ENCODE measurements at regions not wholly inside any gene's neighbourhood (a gene's known extent, or its start where the extent isn't known, plus 50 kb on each side); places are given as distances from the start of the nearest gene placed in this dataset.

- ATAC-seq: no peak
These were observed 219.3 kb upstream of the EEA1 start for GRCh38 chr12:93148412-93148811.

GRCh38 chr12:93149229-93149628 is 220.1 kb upstream of the EEA1 start:
- H3K4me3 Mint-ChIP-seq: no peak overlapping the region
- no peaks in the 10 kb centered on the region for H3K4me1 Mint-ChIP-seq
- no peaks in the 10 kb centered on the region for H3K36me3 Mint-ChIP-seq
- H3K27ac Mint-ChIP-seq: no peak overlapping the region
- CTCF ChIA-PET: no interaction called here
- ATAC-seq (no peak), DNase-seq (no peak)
- H3K9me3 Mint-ChIP-seq (ENCODE audit: low read depth): no peaks in the 10 kb centered on the region
- peaks cover 8% of the 10 kb centered on the region for H3K27me3 Mint-ChIP-seq

More at GRCh38 chr12:93148412-93148811, 219.3 kb upstream of the EEA1 start:
- Mint-ChIP-seq H3K4me1 (no peaks in the 10 kb centered on the region), H3K36me3 (no peaks in the 10 kb centered on the region), H3K27ac (no peak overlapping the region), H3K4me3 (no peak overlapping the region), H3K27me3 (peaks cover 11% of the 10 kb centered on the region), H3K9me3 (ENCODE audit: low read depth) (no peaks in the 10 kb centered on the region)
- no peak for DNase-seq
- CTCF ChIA-PET: no interaction called here

- CTCF ChIA-PET: interaction anchor here (0.6 kb wide), 1 partner anchor 34 kb away, joined by 3 read pairs; no protein-coding TSS in a partner anchor
- DNase-seq (no peak), ATAC-seq (no peak)
- Mint-ChIP-seq H3K4me1 (no peaks in the 10 kb centered on the region), H3K4me3 (no peak overlapping the region), H3K27ac (no peak overlapping the region), H3K9me3 (ENCODE audit: low read depth) (no peaks in the 10 kb centered on the region), H3K36me3 (no peaks in the 10 kb centered on the region), H3K27me3 (peaks cover 6% of the 10 kb centered on the region)
These were observed 222.1 kb upstream of the EEA1 start for GRCh38 chr12:93151079-93151762.

GRCh38 chr12:93152617-93153016 is 223.5 kb upstream of the EEA1 start:
- H3K36me3 Mint-ChIP-seq: no peaks in the 10 kb centered on the region
- no peak overlapping the region for H3K4me3 Mint-ChIP-seq
- no peaks in the 10 kb centered on the region for H3K9me3 Mint-ChIP-seq (ENCODE audit: low read depth)
- no peaks in the 10 kb centered on the region for H3K4me1 Mint-ChIP-seq
- ATAC-seq (no peak), DNase-seq (no peak)
- H3K27me3 Mint-ChIP-seq: peaks cover 6% of the 10 kb centered on the region
- CTCF ChIA-PET: interaction anchor here (0.7 kb wide), 1 partner anchor 77 kb away, joined by 4 read pairs; no protein-coding TSS in a partner anchor
- H3K27ac Mint-ChIP-seq: no peak overlapping the region

- Mint-ChIP-seq H3K4me1 (no peaks in the 10 kb centered on the region), H3K9me3 (ENCODE audit: low read depth) (peaks cover 2% of the 10 kb centered on the region), H3K27ac (no peak overlapping the region), H3K4me3 (no peak overlapping the region), H3K27me3 (peaks cover 7% of the 10 kb centered on the region), H3K36me3 (no peaks in the 10 kb centered on the region)
- DNase-seq (no peak), ATAC-seq (no peak)
- CTCF ChIA-PET: no interaction called here
These were observed 224.2 kb upstream of the EEA1 start for GRCh38 chr12:93153321-93153720.

- ATAC-seq (no peak), DNase-seq (no peak)
- peaks cover 2% of the 10 kb centered on the region for H3K9me3 Mint-ChIP-seq (ENCODE audit: low read depth)
- H3K36me3 Mint-ChIP-seq: no peaks in the 10 kb centered on the region
- H3K27ac Mint-ChIP-seq: no peak overlapping the region
- peaks cover 7% of the 10 kb centered on the region for H3K27me3 Mint-ChIP-seq
- H3K4me1 Mint-ChIP-seq: no peaks in the 10 kb centered on the region
- H3K4me3 Mint-ChIP-seq: no peak overlapping the region
- CTCF ChIA-PET: no interaction called here
These were observed 223.5 kb upstream of the NUDT4 start for GRCh38 chr12:93154096-93154728.

- Mint-ChIP-seq H3K9me3 (ENCODE audit: low read depth) (peaks cover 2% of the 10 kb centered on the region), H3K27ac (no peak overlapping the region), H3K4me3 (no peak overlapping the region), H3K27me3 (peaks cover 10% of the 10 kb centered on the region), H3K36me3 (no peaks in the 10 kb centered on the region), H3K4me1 (no peaks in the 10 kb centered on the region)
- DNase-seq: no peak
- CTCF ChIA-PET: no interaction called here
- no peak for ATAC-seq
These were observed 222.8 kb upstream of the NUDT4 start for GRCh38 chr12:93154753-93155480.

- no peak for ATAC-seq
- Mint-ChIP-seq H3K36me3 (no peaks in the 10 kb centered on the region), H3K27me3 (peaks cover 15% of the 10 kb centered on the region), H3K27ac (no peak overlapping the region), H3K4me3 (no peak overlapping the region), H3K9me3 (ENCODE audit: low read depth) (peaks cover 2% of the 10 kb centered on the region), H3K4me1 (no peaks in the 10 kb centered on the region)
- DNase-seq: no peak
- CTCF ChIA-PET: no interaction called here
These were observed 221.5 kb upstream of the NUDT4 start for GRCh38 chr12:93156086-93156716.

GRCh38 chr12:93157279-93157678 is 220.4 kb upstream of the NUDT4 start:
- no peak overlapping the region for H3K4me3 Mint-ChIP-seq
- no peak overlapping the region for H3K27ac Mint-ChIP-seq
- CTCF ChIA-PET: no interaction called here
- no peak for ATAC-seq
- H3K4me1 Mint-ChIP-seq: no peaks in the 10 kb centered on the region
- DNase-seq: no peak
- H3K36me3 Mint-ChIP-seq: no peaks in the 10 kb centered on the region
- H3K9me3 Mint-ChIP-seq (ENCODE audit: low read depth): peaks cover 2% of the 10 kb centered on the region
- H3K27me3 Mint-ChIP-seq: peaks cover 14% of the 10 kb centered on the region

GRCh38 chr12:93158065-93158843 is 219.5 kb upstream of the NUDT4 start:
- H3K27me3 Mint-ChIP-seq: peaks cover 11% of the 10 kb centered on the region
- CTCF ChIA-PET: no interaction called here

GRCh38 chr12:93163260-93164036 is 214.3 kb upstream of the NUDT4 start:
- H3K27ac Mint-ChIP-seq: no peak overlapping the region
- CTCF ChIA-PET: no interaction called here
- H3K4me1 Mint-ChIP-seq: peaks cover 7% of the 10 kb centered on the region
- no peaks in the 10 kb centered on the region for H3K9me3 Mint-ChIP-seq (ENCODE audit: low read depth)
- ATAC-seq (no peak), DNase-seq (no peak)
- peaks cover 19% of the 10 kb centered on the region for H3K27me3 Mint-ChIP-seq
- H3K36me3 Mint-ChIP-seq: no peaks in the 10 kb centered on the region
- H3K4me3 Mint-ChIP-seq: no peak overlapping the region

More at GRCh38 chr12:93158065-93158843, 219.5 kb upstream of the NUDT4 start:
- peaks cover 2% of the 10 kb centered on the region for H3K9me3 Mint-ChIP-seq (ENCODE audit: low read depth)
- H3K4me3 Mint-ChIP-seq: no peak overlapping the region
- DNase-seq (no peak), ATAC-seq (no peak)
- H3K27ac Mint-ChIP-seq: no peak overlapping the region
- H3K36me3 Mint-ChIP-seq: no peaks in the 10 kb centered on the region
- no peaks in the 10 kb centered on the region for H3K4me1 Mint-ChIP-seq

- ATAC-seq: no peak
- CTCF ChIA-PET: no interaction called here
- Mint-ChIP-seq H3K4me3 (no peak overlapping the region), H3K27ac (no peak overlapping the region), H3K4me1 (peaks cover 7% of the 10 kb centered on the region), H3K36me3 (no peaks in the 10 kb centered on the region), H3K9me3 (ENCODE audit: low read depth) (no peaks in the 10 kb centered on the region), H3K27me3 (peaks cover 19% of the 10 kb centered on the region)
- DNase-seq: no peak
These were observed 213.4 kb upstream of the NUDT4 start for GRCh38 chr12:93164103-93164880.

Data from activated CD8-positive, alpha-beta memory T cell treated with anti-CD3 and anti-CD28 coated beads, Interleukin-2, amount 10 ng/mL, durations not matched to agents 7 days and 5 days (primary cell).